Hepatocyte (in vitro differentiated cells): ENCODE measurements at regions not wholly inside any gene's neighbourhood (a gene's known extent, or its start where the extent isn't known, plus 50 kb on each side); places are given as distances from the start of the nearest gene placed in this dataset.

Experiments used
- DNase-seq: peaks from one replicate; pipeline ENCODE4 v3.0.0-alpha.2; 2016; ENCODE audit warnings: low spot score
- H2AFZ ChIP-seq: fragments of 200-600 bp; sonication (generic); 2 replicates; pipeline ENCODE4 v1.6.0; 2016; ENCODE audit warnings: antibody characterized with exemption, mild to moderate bottlenecking
- H3K27ac ChIP-seq: fragments of 200-600 bp; sonication (generic); 2 replicates; pipeline ENCODE4 v1.5.1; 2016; ENCODE audit warnings: mild to moderate bottlenecking
- H3K27me3 ChIP-seq: fragments of 200-600 bp; sonication (generic); 2 replicates; pipeline ENCODE4 v1.6.1; 2016
- H3K36me3 ChIP-seq: fragments of 200-600 bp; sonication (generic); replicated peaks from 2 replicates; pipeline ENCODE4 v1.5.1; 2016; ENCODE audit warnings: low read depth; ENCODE audit not compliant: insufficient read depth
- H3K4me1 ChIP-seq: fragments of 200-600 bp; sonication (generic); 2 replicates; pipeline ENCODE4 v1.5.1; 2016; ENCODE audit warnings: mild to moderate bottlenecking, moderate library complexity; ENCODE audit not compliant: insufficient read depth
- H3K4me2 ChIP-seq: fragments of 200-600 bp; sonication (generic); 2 replicates; pipeline ENCODE4 v1.6.0; 2016
- H3K4me3 ChIP-seq: fragments of 200-600 bp; sonication (generic); 2 replicates; pipeline ENCODE4 v1.5.1; 2016; ENCODE audit warnings: mild to moderate bottlenecking
- H3K79me2 ChIP-seq: fragments of 200-600 bp; sonication (generic); 2 replicates; pipeline ENCODE4 v1.6.0; 2017; ENCODE audit warnings: mild to moderate bottlenecking
- H3K9me2 ChIP-seq: fragments of 200-600 bp; sonication (generic); replicated peaks from 2 replicates; pipeline ENCODE4 v1.6.0; 2017; ENCODE audit warnings: mild to moderate bottlenecking; ENCODE audit not compliant: insufficient read depth
- H3K9me3 ChIP-seq: fragments of 200-600 bp; sonication (generic); 2 replicates; pipeline ENCODE4 v1.5.1; 2016; ENCODE audit warnings: low read depth, mild to moderate bottlenecking
- H4K20me1 ChIP-seq: fragments of 200-600 bp; sonication (generic); 2 replicates; pipeline ENCODE4 v1.6.0; 2016; ENCODE audit warnings: mild to moderate bottlenecking; ENCODE audit not compliant: insufficient read depth, poor library complexity, severe bottlenecking
- EZH2 ChIP-seq: fragments of 200-600 bp; sonication (generic); IDR thresholded peaks from 2 replicates; pipeline ENCODE4 v1.6.1; 2016; ENCODE audit warnings: antibody characterized with exemption, mild to moderate bottlenecking, borderline replicate concordance
- EZH2phosphoT487 ChIP-seq: fragments of 200-600 bp; sonication (generic); IDR thresholded peaks from one replicate; pipeline ENCODE4 v1.6.1; 2018; ENCODE audit warnings: antibody characterized with exemption, mild to moderate bottlenecking, low read depth, moderate library complexity; ENCODE audit not compliant: unreplicated experiment, severe bottlenecking
- WGBS: methylation state at CpG from one replicate; pipeline ENCODE4 v1.1.6; 2016; ENCODE audit warnings: low lambda C conversion rate; ENCODE audit errors: missing lambda C conversion rate; 5-methylcytosine and 5-hydroxymethylcytosine counted together
- TF ChIP-seq, protein P1 (sequence below): fragments of 200-600 bp; sonication (generic); IDR thresholded peaks from 2 replicates; pipeline ENCODE4 v1.5.1; 2016; ENCODE audit warnings: antibody characterized with exemption, mild to moderate bottlenecking; ENCODE audit not compliant: poor library complexity

DNA sequence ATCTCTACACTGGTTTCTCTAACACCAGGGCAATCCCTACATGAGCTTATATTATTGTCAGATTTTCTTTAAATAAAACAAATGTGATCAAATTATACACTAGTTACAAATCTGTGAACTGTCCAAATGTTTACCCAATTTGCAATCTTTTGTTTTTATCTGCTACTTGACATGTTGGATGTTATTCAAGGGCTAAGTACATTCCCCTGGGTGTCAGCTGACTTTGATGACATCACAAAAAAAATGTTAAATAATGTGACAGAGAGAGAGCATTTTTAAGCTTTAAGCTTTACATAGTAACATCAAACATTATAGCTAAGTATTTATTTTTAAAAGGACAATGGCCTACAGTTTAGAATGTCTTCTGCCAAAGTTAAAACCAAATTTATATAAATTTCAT lies 431.3 kb upstream of the PKN2 start:
- H3K9me2 ChIP-seq, result no peaks in the 10 kb centered on the region

DNA sequence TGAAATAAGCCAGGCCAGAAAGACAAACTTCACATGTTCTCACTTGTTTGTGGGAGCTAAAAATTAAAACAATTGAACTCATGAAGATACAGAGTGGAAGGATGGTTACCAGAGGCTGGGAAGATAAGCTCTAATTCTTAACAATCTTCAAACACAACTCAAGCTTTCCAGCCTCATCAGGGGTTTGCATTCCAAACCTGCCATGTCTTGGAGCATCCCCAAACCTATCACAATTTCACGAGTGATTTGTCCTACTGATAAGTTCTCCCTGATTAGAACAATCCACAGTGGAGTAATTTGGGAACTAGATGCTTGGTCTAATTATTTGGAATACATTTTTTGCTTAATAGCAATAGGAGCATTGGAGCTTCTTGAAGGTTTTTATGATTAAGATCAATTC lies 418.5 kb upstream of the PKN2 start:
- Histone ChIP-seq H3K9me3 (no peaks in the 10 kb centered on the region), H3K36me3 (no peaks in the 10 kb centered on the region), H3K27me3 (no peaks in the 10 kb centered on the region), H3K4me3 (no peak overlapping the region), H3K4me1 (no peaks in the 10 kb centered on the region), H2AFZ (no peak overlapping the region), H3K79me2 (no peaks in the 10 kb centered on the region), H4K20me1 (no peaks in the 10 kb centered on the region), H3K27ac (no peak overlapping the region), H3K9me2 (no peaks in the 10 kb centered on the region), H3K4me2 (no peak overlapping the region)
- 55% methylated on average over 1 of the region's 1 CpG for WGBS
- TF ChIP-seq EZH2 (no peak), EZH2phosphoT487 (no peak)
- TF ChIP-seq, protein P1, sequence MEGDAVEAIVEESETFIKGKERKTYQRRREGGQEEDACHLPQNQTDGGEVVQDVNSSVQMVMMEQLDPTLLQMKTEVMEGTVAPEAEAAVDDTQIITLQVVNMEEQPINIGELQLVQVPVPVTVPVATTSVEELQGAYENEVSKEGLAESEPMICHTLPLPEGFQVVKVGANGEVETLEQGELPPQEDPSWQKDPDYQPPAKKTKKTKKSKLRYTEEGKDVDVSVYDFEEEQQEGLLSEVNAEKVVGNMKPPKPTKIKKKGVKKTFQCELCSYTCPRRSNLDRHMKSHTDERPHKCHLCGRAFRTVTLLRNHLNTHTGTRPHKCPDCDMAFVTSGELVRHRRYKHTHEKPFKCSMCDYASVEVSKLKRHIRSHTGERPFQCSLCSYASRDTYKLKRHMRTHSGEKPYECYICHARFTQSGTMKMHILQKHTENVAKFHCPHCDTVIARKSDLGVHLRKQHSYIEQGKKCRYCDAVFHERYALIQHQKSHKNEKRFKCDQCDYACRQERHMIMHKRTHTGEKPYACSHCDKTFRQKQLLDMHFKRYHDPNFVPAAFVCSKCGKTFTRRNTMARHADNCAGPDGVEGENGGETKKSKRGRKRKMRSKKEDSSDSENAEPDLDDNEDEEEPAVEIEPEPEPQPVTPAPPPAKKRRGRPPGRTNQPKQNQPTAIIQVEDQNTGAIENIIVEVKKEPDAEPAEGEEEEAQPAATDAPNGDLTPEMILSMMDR, result no peak
- no peak for DNase-seq

More for the DNA sequence above, 431.3 kb upstream of the PKN2 start:
- Histone ChIP-seq H3K4me1 (no peaks in the 10 kb centered on the region), H3K4me2 (no peak overlapping the region), H4K20me1 (no peaks in the 10 kb centered on the region), H2AFZ (no peak overlapping the region), H3K36me3 (no peaks in the 10 kb centered on the region), H3K27ac (no peak overlapping the region), H3K27me3 (no peaks in the 10 kb centered on the region), H3K4me3 (no peak overlapping the region), H3K9me3 (no peaks in the 10 kb centered on the region), H3K79me2 (no peaks in the 10 kb centered on the region)
- DNase-seq, result no peak
- TF ChIP-seq EZH2, result no peak
- no peak for TF ChIP-seq EZH2phosphoT487
- TF ChIP-seq, protein P1, result no peak

DNA sequence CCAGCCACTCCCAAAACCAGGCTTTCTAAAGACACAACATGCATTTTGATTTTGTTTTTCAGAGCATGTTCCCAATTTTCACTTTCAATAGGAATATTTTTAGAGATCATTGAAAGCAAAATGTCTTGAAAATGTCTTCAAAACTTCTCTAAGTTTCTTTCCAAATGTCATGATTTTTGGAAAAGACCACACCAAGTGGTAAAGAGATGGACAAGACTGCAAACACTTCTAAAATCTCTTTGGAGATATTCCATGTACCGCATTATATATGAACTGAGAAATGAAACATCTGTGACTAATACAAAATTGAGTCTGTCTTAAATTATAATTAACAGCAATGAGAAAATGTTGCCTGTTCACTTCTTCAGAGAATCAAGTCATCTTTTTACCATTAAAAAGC lies 418.0 kb upstream of the PKN2 start:
- no peak overlapping the region for H2AFZ ChIP-seq
- H3K36me3 ChIP-seq, result no peaks in the 10 kb centered on the region
- H3K27me3 ChIP-seq, result no peaks in the 10 kb centered on the region
- H3K4me3 ChIP-seq, result no peak overlapping the region
- H4K20me1 ChIP-seq, result no peaks in the 10 kb centered on the region
- H3K4me1 ChIP-seq, result no peaks in the 10 kb centered on the region
- no peaks in the 10 kb centered on the region for H3K9me3 ChIP-seq
- TF ChIP-seq EZH2, result no peak
- TF ChIP-seq, protein P1, result no peak
- no peak for TF ChIP-seq EZH2phosphoT487
- no peak for DNase-seq
- H3K27ac ChIP-seq, result no peak overlapping the region
- H3K79me2 ChIP-seq, result no peaks in the 10 kb centered on the region
- no peaks in the 10 kb centered on the region for H3K9me2 ChIP-seq
- WGBS, result 90% methylated on average over 1 of the region's 1 CpG
- no peak overlapping the region for H3K4me2 ChIP-seq

DNA sequence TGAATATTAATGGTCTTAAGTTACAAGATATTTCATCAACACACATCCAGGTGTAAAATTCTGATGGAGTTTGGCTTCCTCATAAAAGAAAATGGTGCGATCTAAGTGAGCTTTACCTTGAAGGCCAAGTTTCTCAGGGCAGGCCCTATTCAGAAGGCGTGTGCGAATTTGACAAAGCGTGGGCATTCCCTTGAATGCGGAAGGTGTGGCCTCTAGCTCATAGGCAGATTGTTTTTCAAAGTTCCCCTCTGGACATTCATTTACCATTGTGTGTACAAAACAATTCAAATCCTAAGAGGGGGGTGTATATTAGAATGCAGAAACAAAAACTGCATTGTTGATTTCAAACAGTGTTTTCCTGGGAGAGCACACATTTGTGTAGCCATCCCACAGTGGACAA lies 411.9 kb upstream of the PKN2 start:
- no peaks in the 10 kb centered on the region for H3K9me3 ChIP-seq
- H3K36me3 ChIP-seq, result no peaks in the 10 kb centered on the region
- no peak overlapping the region for H3K4me3 ChIP-seq
- H4K20me1 ChIP-seq, result no peaks in the 10 kb centered on the region
- DNase-seq, result no peak
- peaks cover 7% of the 10 kb centered on the region for H3K4me1 ChIP-seq
- no peak for TF ChIP-seq EZH2phosphoT487
- TF ChIP-seq EZH2, result no peak
- TF ChIP-seq, protein P1, result no peak
- no peak overlapping the region for H2AFZ ChIP-seq
- 97% methylated on average over 5 of the region's 5 CpGs for WGBS
- H3K27ac ChIP-seq, result no peak overlapping the region
- no peaks in the 10 kb centered on the region for H3K9me2 ChIP-seq
- no peaks in the 10 kb centered on the region for H3K27me3 ChIP-seq
- no peak overlapping the region for H3K4me2 ChIP-seq
- no peaks in the 10 kb centered on the region for H3K79me2 ChIP-seq
